Activated naive CD8-positive, alpha-beta T cell treated with anti-CD3 and anti-CD28 coated beads, Interleukin-2, amount 10 ng/mL, durations not matched to agents 7 days and 5 days (primary cell): ENCODE measurements at regions not wholly inside any gene's neighbourhood (a gene's known extent, or its start where the extent isn't known, plus 50 kb on each side); places are given as distances from the start of the nearest gene placed in this dataset.

Experiments
- ATAC-seq: fragments of 150-1000 bp; cut with Tn5 transposase; one replicate; pipeline ENCODE4 v1.10.0; 2021; ENCODE audit warnings: low read depth, moderate library complexity
- POLR2A ChIA-PET: fragments of 350-600 bp; sonication (Branson Sonifier 250); formaldehyde crosslinking; loops from one replicate; lab custom pipeline; 2021; ENCODE audit warnings: antibody characterized with exemption; lab: Charles Lee
- DNase-seq: peaks from one replicate; pipeline ENCODE4 v3.0.0; 2021
- H3K27ac Mint-ChIP-seq: one replicate; pipeline ENCODE4 v1.8.0; 2022; ENCODE audit warnings: mild to moderate bottlenecking, mixed read lengths
- H3K27me3 Mint-ChIP-seq: one replicate; pipeline ENCODE4 v1.8.0; 2022; ENCODE audit warnings: mild to moderate bottlenecking, moderate library complexity, mixed read lengths
- H3K36me3 Mint-ChIP-seq: one replicate; pipeline ENCODE4 v1.8.0; 2021; ENCODE audit warnings: mild to moderate bottlenecking, mixed read lengths
- H3K4me1 Mint-ChIP-seq: one replicate; pipeline ENCODE4 v1.8.0; 2021; ENCODE audit warnings: mixed read lengths
- H3K4me3 Mint-ChIP-seq: one replicate; pipeline ENCODE4 v1.8.0; 2022; ENCODE audit warnings: mild to moderate bottlenecking, moderate library complexity, mixed read lengths
- H3K9me3 Mint-ChIP-seq: one replicate; pipeline ENCODE4 v1.8.0; 2021; ENCODE audit warnings: mixed read lengths

DNA sequence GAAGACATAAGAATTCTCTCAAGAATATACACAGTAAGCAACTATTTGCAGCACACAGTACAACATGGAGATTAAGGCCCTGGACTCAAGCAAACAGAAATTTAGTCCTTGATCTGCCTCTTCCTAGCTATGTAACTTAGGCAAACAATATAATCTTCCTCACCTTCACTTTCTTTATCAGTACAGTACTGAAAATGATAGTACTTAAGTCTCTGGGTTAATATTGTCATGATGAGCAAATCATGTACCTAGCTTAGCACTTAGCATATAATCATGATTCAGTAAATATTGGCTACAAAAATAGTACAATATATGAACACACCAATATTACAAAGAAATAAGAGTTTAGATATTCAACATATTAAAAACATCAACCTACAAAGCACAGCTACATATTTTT is 320.5 kb downstream of the HACE1 start:
- POLR2A ChIA-PET = no interaction called here
- ATAC-seq (no peak), DNase-seq (no peak)
- Mint-ChIP-seq H3K27ac (no peak overlapping the region), H3K36me3 (no peaks in the 10 kb centered on the region), H3K4me3 (no peak overlapping the region), H3K4me1 (no peaks in the 10 kb centered on the region), H3K9me3 (no peaks in the 10 kb centered on the region), H3K27me3 (peaks cover 11% of the 10 kb centered on the region)

DNA sequence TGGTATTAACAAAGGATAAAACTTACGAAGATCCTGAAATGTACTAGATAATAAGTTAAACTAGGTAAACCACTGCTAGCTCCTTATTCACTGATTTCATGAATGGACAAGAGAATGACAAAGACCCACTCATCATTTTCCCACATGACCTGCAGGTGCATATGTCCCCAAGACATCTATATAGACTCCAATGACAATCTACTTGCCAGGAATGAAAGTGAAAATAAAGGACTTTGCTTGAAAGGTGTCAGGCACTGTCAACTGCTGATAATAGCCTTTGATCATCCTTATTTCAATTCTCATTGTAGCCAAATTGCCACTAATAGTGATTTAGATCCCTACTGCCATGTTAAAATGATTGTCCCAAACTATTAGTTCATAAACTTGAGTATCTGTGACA is 321.8 kb downstream of the HACE1 start:
- Mint-ChIP-seq H3K4me3 (no peak overlapping the region), H3K27me3 (peaks cover 11% of the 10 kb centered on the region), H3K27ac (no peak overlapping the region), H3K9me3 (no peaks in the 10 kb centered on the region), H3K36me3 (no peaks in the 10 kb centered on the region), H3K4me1 (no peaks in the 10 kb centered on the region)
- DNase-seq (no peak), ATAC-seq (no peak)
- POLR2A ChIA-PET = no interaction called here

DNA sequence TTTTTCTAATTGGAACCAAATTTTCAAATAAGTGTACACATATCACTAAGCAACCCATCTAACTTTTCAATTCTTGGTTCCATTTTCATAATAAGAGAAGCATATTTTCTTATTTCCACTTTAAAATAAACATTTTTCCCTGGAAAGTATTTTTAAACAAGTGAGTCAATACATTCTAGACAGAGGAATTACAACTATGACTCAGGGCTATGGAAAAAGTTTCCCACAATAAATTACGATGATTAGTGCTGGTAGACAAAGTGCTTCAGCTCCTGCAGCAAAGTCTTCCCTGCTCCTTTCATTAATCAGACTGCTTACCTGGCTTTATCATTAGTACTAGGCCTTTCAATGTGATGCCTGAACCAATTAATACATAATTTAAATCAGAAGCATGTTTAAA is 322.5 kb downstream of the HACE1 start:
- peaks cover 11% of the 10 kb centered on the region for H3K27me3 Mint-ChIP-seq
- DNase-seq (no peak), ATAC-seq (no peak)
- no peaks in the 10 kb centered on the region for H3K36me3 Mint-ChIP-seq
- H3K4me1 Mint-ChIP-seq = no peaks in the 10 kb centered on the region
- H3K9me3 Mint-ChIP-seq = no peaks in the 10 kb centered on the region
- no peak overlapping the region for H3K4me3 Mint-ChIP-seq
- no peak overlapping the region for H3K27ac Mint-ChIP-seq
- POLR2A ChIA-PET = no interaction called here

DNA sequence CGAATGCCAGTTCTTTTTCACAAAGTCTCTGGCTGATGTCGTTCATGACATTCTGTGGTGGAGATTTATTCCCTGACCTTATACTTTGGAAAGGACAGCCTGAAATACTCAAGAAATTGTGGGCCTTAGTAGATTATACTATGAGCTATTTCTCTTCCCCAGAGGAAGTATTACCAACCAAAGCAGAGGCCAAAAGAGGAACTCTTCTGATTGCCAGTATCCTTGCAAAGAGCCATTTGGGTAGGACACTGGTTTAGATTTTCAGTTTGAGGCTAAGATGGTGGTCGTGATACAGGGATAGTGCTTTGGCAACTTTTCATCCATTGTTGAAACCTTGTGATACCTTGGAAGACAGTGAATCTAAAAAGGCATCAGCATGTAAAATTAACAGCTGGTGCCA is 327.3 kb downstream of the HACE1 start:
- ATAC-seq (no peak), DNase-seq (no peak)
- Mint-ChIP-seq H3K36me3 (no peaks in the 10 kb centered on the region), H3K27me3 (peaks cover 5% of the 10 kb centered on the region), H3K27ac (no peak overlapping the region), H3K4me1 (no peaks in the 10 kb centered on the region), H3K9me3 (no peaks in the 10 kb centered on the region), H3K4me3 (no peak overlapping the region)
- POLR2A ChIA-PET = no interaction called here

DNA sequence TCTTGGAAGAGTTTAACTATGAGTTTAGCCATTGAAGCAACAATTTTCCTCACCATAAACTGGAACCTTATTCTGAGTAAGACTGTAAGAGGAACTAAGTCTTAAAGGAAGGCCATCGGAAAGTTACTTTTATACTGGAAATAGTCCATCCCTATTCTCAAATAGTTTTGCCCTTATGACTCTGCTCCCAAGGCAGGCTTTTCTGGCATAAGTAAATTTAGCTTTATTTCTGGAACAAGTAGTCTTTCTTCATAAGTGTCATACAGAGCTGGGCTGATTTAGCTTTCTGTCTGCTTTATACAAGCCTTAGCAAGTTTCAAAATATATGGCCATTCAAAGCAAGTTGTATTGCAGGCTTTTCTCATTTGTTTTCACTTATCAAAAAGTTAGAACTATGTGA is 328.1 kb downstream of the HACE1 start:
- Mint-ChIP-seq H3K4me1 (no peaks in the 10 kb centered on the region), H3K4me3 (no peak overlapping the region), H3K9me3 (no peaks in the 10 kb centered on the region), H3K27me3 (peaks cover 5% of the 10 kb centered on the region), H3K27ac (no peak overlapping the region), H3K36me3 (no peaks in the 10 kb centered on the region)
- POLR2A ChIA-PET = no interaction called here
- ATAC-seq (no peak), DNase-seq (no peak)

DNA sequence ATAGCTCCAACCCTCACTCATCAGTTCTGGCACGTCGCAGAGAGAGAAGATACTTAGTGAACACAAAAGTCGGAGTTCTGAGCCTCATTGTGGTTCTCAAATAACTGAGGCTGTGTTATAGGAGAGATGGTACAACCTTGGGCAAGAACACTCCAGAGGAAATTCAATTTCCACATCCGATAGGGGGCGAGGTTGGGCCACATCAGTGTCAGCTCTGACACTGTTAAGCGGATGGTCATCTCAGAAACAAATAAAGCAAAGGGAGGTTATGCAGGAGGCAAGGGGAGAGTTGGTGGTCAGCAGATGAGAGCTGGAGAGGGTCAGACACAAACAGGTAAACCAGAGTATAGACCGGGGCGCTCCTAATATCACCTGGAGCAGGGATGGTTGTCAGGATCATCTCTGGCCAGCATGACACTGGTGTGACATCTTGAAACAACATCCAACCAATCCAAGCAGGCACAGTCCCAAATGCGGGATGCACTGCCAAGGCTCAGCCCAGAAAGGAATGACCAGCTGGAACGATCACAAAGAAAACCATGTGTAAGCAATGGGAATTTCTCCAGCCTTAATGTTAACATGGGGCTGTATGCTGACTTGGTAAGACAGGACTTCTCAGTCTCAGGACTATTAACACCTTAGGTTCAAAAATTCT is 331.8 kb downstream of the HACE1 start:
- ATAC-seq (no peak), DNase-seq (no peak)
- Mint-ChIP-seq H3K27ac (no peak overlapping the region), H3K36me3 (no peaks in the 10 kb centered on the region), H3K9me3 (no peaks in the 10 kb centered on the region), H3K4me3 (no peak overlapping the region), H3K4me1 (no peaks in the 10 kb centered on the region), H3K27me3 (peaks cover 5% of the 10 kb centered on the region)
- POLR2A ChIA-PET = no interaction called here

DNA sequence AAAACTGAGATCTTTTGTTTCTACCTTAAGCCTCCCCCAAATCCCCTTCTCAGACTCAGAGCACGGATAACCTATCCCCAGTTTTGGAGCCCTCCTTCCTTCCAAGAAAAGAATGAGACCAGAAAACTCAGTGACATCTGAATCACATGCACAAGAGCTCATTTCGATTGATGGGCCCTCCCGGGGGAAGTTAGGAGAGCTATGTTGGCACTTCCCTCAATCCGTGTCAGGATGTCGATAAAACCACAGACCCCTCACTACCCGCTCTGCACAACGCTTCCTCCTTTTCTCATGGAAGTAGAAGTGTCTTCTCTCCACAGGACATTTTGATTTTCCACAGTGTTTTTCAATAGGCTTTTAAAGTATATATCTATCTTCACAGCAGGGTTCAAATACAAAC is 332.4 kb downstream of the HACE1 start:
- peaks cover 5% of the 10 kb centered on the region for H3K27me3 Mint-ChIP-seq
- POLR2A ChIA-PET = no interaction called here
- no peaks in the 10 kb centered on the region for H3K36me3 Mint-ChIP-seq
- no peaks in the 10 kb centered on the region for H3K9me3 Mint-ChIP-seq
- no peaks in the 10 kb centered on the region for H3K4me1 Mint-ChIP-seq
- H3K27ac Mint-ChIP-seq = no peak overlapping the region
- DNase-seq = no peak
- no peak for ATAC-seq
- no peak overlapping the region for H3K4me3 Mint-ChIP-seq

DNA sequence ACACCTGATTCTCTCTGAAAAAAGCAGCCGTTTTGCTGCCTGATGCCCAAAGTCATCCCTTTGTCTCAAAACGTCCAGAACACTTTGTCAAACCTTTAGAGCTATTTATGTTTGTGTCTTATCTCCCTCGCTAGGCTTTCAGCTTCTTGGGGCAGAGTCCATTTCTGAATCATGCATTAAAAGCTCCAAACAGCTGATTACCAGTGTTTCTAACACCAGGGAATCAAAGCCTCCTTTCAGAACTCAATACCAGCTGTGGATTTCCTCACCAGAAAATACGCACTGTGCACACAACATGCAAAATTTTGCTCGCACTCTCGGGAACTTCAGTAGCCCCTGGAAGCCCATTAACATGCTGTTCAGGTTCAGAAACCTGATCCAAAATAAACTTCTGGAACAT is 333.3 kb downstream of the HACE1 start:
- POLR2A ChIA-PET = no interaction called here
- ATAC-seq = no peak
- no peak overlapping the region for H3K4me3 Mint-ChIP-seq

DNA sequence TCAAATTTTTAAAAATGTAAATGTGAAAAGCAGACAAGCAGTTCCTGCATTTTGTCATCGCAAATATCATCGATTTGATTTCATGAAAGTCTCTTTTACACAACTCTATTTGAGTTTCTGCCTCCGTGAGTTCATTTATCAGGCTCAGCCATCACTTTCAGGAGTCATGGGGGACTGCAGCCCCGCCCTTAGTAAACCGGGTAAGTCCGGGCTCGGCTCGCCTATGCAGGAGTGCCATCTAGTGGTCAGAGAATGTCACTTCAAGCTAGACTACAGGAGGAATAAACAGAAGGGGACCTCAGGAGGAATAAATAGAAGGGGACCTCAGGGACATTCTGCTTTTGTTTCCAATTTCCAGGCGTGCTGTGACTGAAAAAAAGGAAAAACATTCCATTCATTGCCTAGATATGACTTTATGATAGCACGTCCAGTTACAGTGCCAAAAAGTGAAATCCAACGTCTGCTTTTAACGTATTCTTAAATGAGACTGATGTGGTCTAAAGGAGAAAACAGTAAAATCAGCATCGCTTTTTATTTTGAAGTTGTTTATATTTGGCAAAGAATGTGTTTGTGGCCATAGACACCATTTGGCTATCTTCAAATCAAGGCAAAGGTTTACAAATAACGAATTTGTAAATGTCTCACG is 333.9 kb downstream of the HACE1 start:
- H3K27ac Mint-ChIP-seq = no peak overlapping the region
- no peaks in the 10 kb centered on the region for H3K36me3 Mint-ChIP-seq
- no peaks in the 10 kb centered on the region for H3K9me3 Mint-ChIP-seq
- H3K4me3 Mint-ChIP-seq = peak overlapping the region; percentile 76
- H3K4me1 Mint-ChIP-seq = no peaks in the 10 kb centered on the region
- POLR2A ChIA-PET = no interaction called here
- peak; percentile 54 for DNase-seq
- peak; percentile 93 for ATAC-seq
- H3K27me3 Mint-ChIP-seq = peaks cover 5% of the 10 kb centered on the region

More for the DNA sequence above, 333.3 kb downstream of the HACE1 start:
- no peaks in the 10 kb centered on the region for H3K4me1 Mint-ChIP-seq
- no peak for DNase-seq
- no peaks in the 10 kb centered on the region for H3K36me3 Mint-ChIP-seq
- H3K9me3 Mint-ChIP-seq = no peaks in the 10 kb centered on the region
- peaks cover 5% of the 10 kb centered on the region for H3K27me3 Mint-ChIP-seq
- no peak overlapping the region for H3K27ac Mint-ChIP-seq

DNA sequence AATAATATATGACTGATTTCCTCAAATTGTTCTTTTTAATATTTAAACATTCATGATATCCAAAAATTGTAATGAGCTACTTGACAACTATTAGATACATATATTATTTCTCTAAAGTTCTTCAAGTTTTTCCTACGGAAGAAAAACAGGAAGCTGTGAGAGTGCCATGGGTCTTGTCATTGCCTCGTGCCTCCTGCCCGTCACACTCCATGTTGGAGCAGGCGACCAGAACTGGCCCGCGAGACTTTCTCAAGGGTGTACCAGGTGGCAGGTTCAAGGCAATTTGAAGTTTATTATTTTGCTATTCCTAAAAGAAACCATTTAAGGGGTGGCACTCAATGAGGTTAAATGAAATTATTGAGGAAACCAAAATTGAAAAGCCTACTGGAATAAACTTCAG is 337.2 kb downstream of the HACE1 start:
- ATAC-seq = no peak
- Mint-ChIP-seq H3K36me3 (no peaks in the 10 kb centered on the region), H3K27ac (no peak overlapping the region), H3K9me3 (no peaks in the 10 kb centered on the region), H3K4me1 (no peaks in the 10 kb centered on the region), H3K27me3 (peaks cover 11% of the 10 kb centered on the region), H3K4me3 (no peak overlapping the region)
- no peak for DNase-seq
- POLR2A ChIA-PET = no interaction called here

DNA sequence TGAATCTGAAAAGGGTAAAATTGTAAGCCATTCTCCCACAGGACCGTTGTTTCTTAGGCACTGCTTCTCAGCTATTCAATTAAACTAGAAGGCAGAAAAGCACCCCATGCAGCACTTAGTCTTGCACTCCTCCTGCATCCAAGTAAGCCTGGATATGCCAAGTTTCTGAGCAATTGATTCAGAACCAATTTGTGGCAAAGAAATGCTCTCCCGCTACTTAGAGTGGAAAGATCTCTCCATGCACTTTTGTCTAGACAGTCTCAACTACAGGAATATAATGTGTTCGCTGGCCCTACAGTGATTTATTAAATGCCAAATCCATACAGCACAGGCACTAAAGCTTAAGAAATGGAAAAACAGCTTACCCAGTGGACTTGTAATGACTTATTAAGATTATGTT is 338.5 kb downstream of the HACE1 start:
- peaks cover 15% of the 10 kb centered on the region for H3K27me3 Mint-ChIP-seq
- DNase-seq = no peak
- no peak for ATAC-seq
- POLR2A ChIA-PET = no interaction called here
- H3K4me3 Mint-ChIP-seq = no peak overlapping the region
- no peak overlapping the region for H3K27ac Mint-ChIP-seq
- no peaks in the 10 kb centered on the region for H3K9me3 Mint-ChIP-seq
- no peaks in the 10 kb centered on the region for H3K36me3 Mint-ChIP-seq
- H3K4me1 Mint-ChIP-seq = no peaks in the 10 kb centered on the region

DNA sequence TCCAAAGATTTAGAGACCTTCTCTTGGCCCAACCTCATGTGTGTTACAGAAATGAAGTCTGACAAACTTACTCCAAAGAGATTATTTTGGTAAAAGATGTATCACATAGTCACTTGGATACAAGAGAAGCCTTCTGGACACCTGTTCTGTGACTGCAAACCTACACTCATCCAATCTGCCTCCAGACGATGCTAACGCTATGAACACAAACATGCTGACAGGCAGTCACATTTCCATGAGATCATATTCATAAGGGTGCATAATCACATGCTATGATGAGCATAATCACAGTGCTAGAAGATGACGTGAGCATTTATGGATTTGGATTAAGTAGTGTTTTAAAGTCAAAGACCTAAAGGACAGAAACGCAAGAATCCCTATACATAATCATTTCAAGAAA is 340.2 kb downstream of the HACE1 start:
- peaks cover 15% of the 10 kb centered on the region for H3K27me3 Mint-ChIP-seq

DNA sequence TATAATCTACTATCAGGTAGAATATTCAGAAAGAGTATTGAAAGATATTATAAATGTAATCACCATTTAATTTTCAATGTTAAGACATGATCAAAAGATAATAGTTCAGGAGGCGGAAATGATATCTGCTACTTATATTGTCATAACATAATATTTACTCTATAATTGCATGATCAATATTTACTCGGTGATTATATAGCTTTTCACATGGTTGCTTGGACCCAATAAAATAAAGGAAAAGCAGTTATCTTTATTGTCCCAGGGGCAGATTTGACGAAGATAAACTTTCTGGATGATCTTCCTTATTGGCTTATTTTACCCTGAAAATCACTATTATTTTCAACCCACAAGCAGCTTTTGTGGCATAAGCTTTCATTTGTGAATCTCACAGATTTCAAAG is 350.4 kb downstream of the HACE1 start:
- no peaks in the 10 kb centered on the region for H3K9me3 Mint-ChIP-seq
- no peak for DNase-seq
- POLR2A ChIA-PET = no interaction called here
- H3K4me3 Mint-ChIP-seq = no peak overlapping the region
- ATAC-seq = no peak
- no peaks in the 10 kb centered on the region for H3K4me1 Mint-ChIP-seq
- H3K27ac Mint-ChIP-seq = no peak overlapping the region
- H3K36me3 Mint-ChIP-seq = no peaks in the 10 kb centered on the region
- H3K27me3 Mint-ChIP-seq = peaks cover 7% of the 10 kb centered on the region

More for the DNA sequence above, 340.2 kb downstream of the HACE1 start:
- H3K4me1 Mint-ChIP-seq = no peaks in the 10 kb centered on the region
- ATAC-seq (no peak), DNase-seq (no peak)
- no peak overlapping the region for H3K4me3 Mint-ChIP-seq
- H3K36me3 Mint-ChIP-seq = no peaks in the 10 kb centered on the region
- H3K27ac Mint-ChIP-seq = no peak overlapping the region
- POLR2A ChIA-PET = no interaction called here
- H3K9me3 Mint-ChIP-seq = no peaks in the 10 kb centered on the region

DNA sequence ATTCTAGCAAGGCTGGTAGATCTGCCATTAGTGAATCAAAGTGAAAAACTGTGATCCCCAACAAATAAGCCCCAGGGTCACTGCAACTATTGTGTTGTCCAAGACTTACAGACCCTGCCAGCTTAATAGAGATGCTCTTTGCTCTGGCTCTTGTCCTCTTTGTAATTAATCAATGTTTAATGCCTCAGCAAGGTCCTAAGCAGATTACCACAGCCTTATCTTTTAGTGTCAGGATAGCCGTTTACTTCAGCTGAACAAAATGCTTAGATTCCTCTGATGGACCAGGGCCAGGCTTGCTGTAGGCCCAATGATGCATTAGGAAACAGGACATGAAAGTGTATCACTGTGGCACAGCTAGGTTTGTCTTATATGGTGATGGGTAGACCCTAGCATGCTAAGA is 353.3 kb downstream of the HACE1 start:
- Mint-ChIP-seq H3K9me3 (no peaks in the 10 kb centered on the region), H3K4me3 (no peak overlapping the region), H3K27ac (no peak overlapping the region), H3K36me3 (no peaks in the 10 kb centered on the region), H3K4me1 (no peaks in the 10 kb centered on the region), H3K27me3 (peaks cover 7% of the 10 kb centered on the region)
- DNase-seq = no peak
- POLR2A ChIA-PET = no interaction called here
- ATAC-seq = no peak
